DND-41 (cell line): ENCODE measurements at regions not wholly inside any gene's neighbourhood (a gene's known extent, or its start where the extent isn't known, plus 50 kb on each side); places are given as distances from the start of the nearest gene placed in this dataset.

Experiments used
- ATAC-seq: fragments of 200-7000 bp; cut with Tn5 transposase; 3 replicates; pipeline ENCODE4 v1.9.1; 2021; ENCODE audit warnings: low read depth; ENCODE audit not compliant: insufficient read depth
- DNase-seq: peaks from one replicate; pipeline ENCODE4 v3.0.0-alpha.2; 2020
- H2AFZ ChIP-seq: 2 replicates; pipeline ENCODE4 v1.6.0; 2012; ENCODE audit warnings: low read depth, low read length
- H3K27ac ChIP-seq: 2 replicates; pipeline ENCODE4 v1.5.1; 2012; ENCODE audit warnings: low read length, inconsistent platforms
- H3K27me3 ChIP-seq: fragments of 200-600 bp; sonication (generic); 2 replicates; pipeline ENCODE4 v1.6.0; 2012; ENCODE audit warnings: low read length, mild to moderate bottlenecking, inconsistent platforms; ENCODE audit not compliant: insufficient read depth, poor library complexity
- H3K36me3 ChIP-seq: 2 replicates; pipeline ENCODE4 v1.5.1; 2012; ENCODE audit warnings: low read length, inconsistent platforms; ENCODE audit not compliant: insufficient read depth
- H3K4me1 ChIP-seq: 2 replicates; pipeline ENCODE4 v1.5.1; 2012; ENCODE audit warnings: mild to moderate bottlenecking, low read length; ENCODE audit not compliant: insufficient read depth
- H3K4me2 ChIP-seq: 2 replicates; pipeline ENCODE4 v1.6.0; 2012; ENCODE audit warnings: mild to moderate bottlenecking, moderate library complexity, low read length, inconsistent platforms; ENCODE audit not compliant: insufficient read depth
- H3K4me3 ChIP-seq, 2 experiments: fragments of 200-600 bp in 1 of 2; shearing (Covaris generic) in 1 of 2; 2 replicates each; pipeline ENCODE4 v1.5.1; 2012 to 2016; ENCODE audit warnings: inconsistent platforms in 2 of 2, low read length in 2 of 2, mild to moderate bottlenecking in 2 of 2, low read depth in 1 of 2, moderate library complexity in 1 of 2
- H3K79me2 ChIP-seq: 2 replicates; pipeline ENCODE4 v1.6.0; 2012; ENCODE audit warnings: low read length, inconsistent platforms; ENCODE audit not compliant: insufficient read depth
- H3K9ac ChIP-seq: 2 replicates; pipeline ENCODE4 v1.6.0; 2012; ENCODE audit warnings: low read depth, mild to moderate bottlenecking, inconsistent platforms, low read length, moderate library complexity
- H3K9me3 ChIP-seq: 2 replicates; pipeline ENCODE4 v1.5.1; 2012; ENCODE audit warnings: low read length, moderate library complexity, mild to moderate bottlenecking, inconsistent platforms; ENCODE audit not compliant: insufficient read depth, severe bottlenecking
- H4K20me1 ChIP-seq: 2 replicates; pipeline ENCODE4 v1.6.0; 2012; ENCODE audit warnings: low read length; ENCODE audit not compliant: insufficient read depth
- EZH2 ChIP-seq: IDR thresholded peaks from 3 replicates; pipeline ENCODE4 v1.6.1; 2012; ENCODE audit warnings: borderline replicate concordance, low read depth, mild to moderate bottlenecking, moderate library complexity, low read length, inconsistent platforms; ENCODE audit not compliant: severe bottlenecking
- TF ChIP-seq, protein P1 (sequence below): IDR thresholded peaks from 2 replicates; pipeline ENCODE4 v1.5.1; 2012; ENCODE audit warnings: borderline replicate concordance, low read length, moderate library complexity, mild to moderate bottlenecking; ENCODE audit not compliant: poor library complexity, severe bottlenecking; ENCODE audit errors: extremely low read depth

- Histone ChIP-seq H3K79me2 (no peaks in the 10 kb centered on the region), H3K4me2 (no peak overlapping the region), H3K36me3 (no peaks in the 10 kb centered on the region), H2AFZ (no peak overlapping the region), H3K27me3 (peaks cover 3% of the 10 kb centered on the region), H3K4me1 (no peaks in the 10 kb centered on the region), H3K4me3 (no peak overlapping the region), H3K9me3 (no peaks in the 10 kb centered on the region), H3K9ac (no peak overlapping the region), H4K20me1 (no peaks in the 10 kb centered on the region), H3K27ac (no peak overlapping the region)
- TF ChIP-seq, protein P1, sequence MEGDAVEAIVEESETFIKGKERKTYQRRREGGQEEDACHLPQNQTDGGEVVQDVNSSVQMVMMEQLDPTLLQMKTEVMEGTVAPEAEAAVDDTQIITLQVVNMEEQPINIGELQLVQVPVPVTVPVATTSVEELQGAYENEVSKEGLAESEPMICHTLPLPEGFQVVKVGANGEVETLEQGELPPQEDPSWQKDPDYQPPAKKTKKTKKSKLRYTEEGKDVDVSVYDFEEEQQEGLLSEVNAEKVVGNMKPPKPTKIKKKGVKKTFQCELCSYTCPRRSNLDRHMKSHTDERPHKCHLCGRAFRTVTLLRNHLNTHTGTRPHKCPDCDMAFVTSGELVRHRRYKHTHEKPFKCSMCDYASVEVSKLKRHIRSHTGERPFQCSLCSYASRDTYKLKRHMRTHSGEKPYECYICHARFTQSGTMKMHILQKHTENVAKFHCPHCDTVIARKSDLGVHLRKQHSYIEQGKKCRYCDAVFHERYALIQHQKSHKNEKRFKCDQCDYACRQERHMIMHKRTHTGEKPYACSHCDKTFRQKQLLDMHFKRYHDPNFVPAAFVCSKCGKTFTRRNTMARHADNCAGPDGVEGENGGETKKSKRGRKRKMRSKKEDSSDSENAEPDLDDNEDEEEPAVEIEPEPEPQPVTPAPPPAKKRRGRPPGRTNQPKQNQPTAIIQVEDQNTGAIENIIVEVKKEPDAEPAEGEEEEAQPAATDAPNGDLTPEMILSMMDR = no peak
- TF ChIP-seq EZH2 = no peak
- DNase-seq = no peak
- no peak for ATAC-seq
Observed at GRCh38 chr2:176626796-176627195, 357.6 kb downstream of the MTX2 start.

GRCh38 chr2:176628438-176628837 is 359.2 kb downstream of the MTX2 start:
- Histone ChIP-seq H3K9me3 (no peaks in the 10 kb centered on the region), H4K20me1 (no peaks in the 10 kb centered on the region)
- ATAC-seq = no peak

DNA sequence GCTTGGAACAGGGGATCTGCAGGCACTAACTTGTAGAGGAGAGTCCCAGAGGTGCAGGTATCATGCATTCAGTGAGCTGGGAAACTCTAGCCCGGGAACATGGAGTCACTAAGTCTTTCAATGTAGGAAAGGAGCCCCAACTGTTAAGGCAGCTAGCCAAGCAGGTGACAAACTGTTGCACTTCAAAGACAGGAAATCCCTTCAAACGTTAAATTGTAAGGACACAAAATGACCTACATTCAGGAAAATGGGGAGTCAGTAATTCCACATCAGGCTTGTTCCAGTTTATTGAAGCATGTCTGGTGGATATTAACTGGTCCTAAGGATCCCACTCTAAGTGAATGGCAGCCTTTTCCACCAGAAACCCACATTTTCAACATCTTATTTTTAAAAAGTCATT is 364.5 kb downstream of the MTX2 start:
- Histone ChIP-seq H3K4me1 (no peaks in the 10 kb centered on the region), H3K27ac (no peak overlapping the region), H4K20me1 (no peaks in the 10 kb centered on the region), H3K4me3 (no peak overlapping the region), H3K27me3 (no peaks in the 10 kb centered on the region), H3K9me3 (no peaks in the 10 kb centered on the region), H3K79me2 (no peaks in the 10 kb centered on the region), H2AFZ (no peak overlapping the region), H3K4me2 (no peak overlapping the region), H3K9ac (no peak overlapping the region), H3K36me3 (no peaks in the 10 kb centered on the region)
- TF ChIP-seq, protein P1 = no peak
- TF ChIP-seq EZH2 = no peak
- no peak for ATAC-seq
- no peak for DNase-seq

More at GRCh38 chr2:176628438-176628837, 359.2 kb downstream of the MTX2 start:
- Histone ChIP-seq H3K4me1 (no peaks in the 10 kb centered on the region), H2AFZ (no peak overlapping the region), H3K4me3 (no peak overlapping the region), H3K79me2 (no peaks in the 10 kb centered on the region), H3K27me3 (peaks cover 3% of the 10 kb centered on the region), H3K36me3 (no peaks in the 10 kb centered on the region), H3K4me2 (no peak overlapping the region), H3K9ac (no peak overlapping the region), H3K27ac (no peak overlapping the region)
- TF ChIP-seq EZH2 = no peak
- TF ChIP-seq, protein P1 = no peak
- no peak for DNase-seq

- TF ChIP-seq EZH2 = no peak
- TF ChIP-seq, protein P1 = no peak
- Histone ChIP-seq H3K4me1 (no peaks in the 10 kb centered on the region), H3K79me2 (no peaks in the 10 kb centered on the region), H3K4me3 (no peak overlapping the region), H3K27ac (no peak overlapping the region), H3K27me3 (no peaks in the 10 kb centered on the region), H4K20me1 (no peaks in the 10 kb centered on the region), H3K9me3 (no peaks in the 10 kb centered on the region), H3K36me3 (no peaks in the 10 kb centered on the region), H3K4me2 (no peak overlapping the region), H3K9ac (no peak overlapping the region), H2AFZ (no peak overlapping the region)
- DNase-seq = no peak
- no peak for ATAC-seq
Observed at GRCh38 chr2:176636401-176636800, 367.2 kb downstream of the MTX2 start.
